ENCODE measurements at regions not wholly inside any gene's neighbourhood (a gene's known extent, or its start where the extent isn't known, plus 50 kb on each side); places are given as distances from the start of the nearest gene placed in this dataset.
"Not testable (repeated sequence)": the region's sequence is repeated elsewhere in the genome, so short reads cannot be mapped to it uniquely, and the experiment has no call there.

DNA sequence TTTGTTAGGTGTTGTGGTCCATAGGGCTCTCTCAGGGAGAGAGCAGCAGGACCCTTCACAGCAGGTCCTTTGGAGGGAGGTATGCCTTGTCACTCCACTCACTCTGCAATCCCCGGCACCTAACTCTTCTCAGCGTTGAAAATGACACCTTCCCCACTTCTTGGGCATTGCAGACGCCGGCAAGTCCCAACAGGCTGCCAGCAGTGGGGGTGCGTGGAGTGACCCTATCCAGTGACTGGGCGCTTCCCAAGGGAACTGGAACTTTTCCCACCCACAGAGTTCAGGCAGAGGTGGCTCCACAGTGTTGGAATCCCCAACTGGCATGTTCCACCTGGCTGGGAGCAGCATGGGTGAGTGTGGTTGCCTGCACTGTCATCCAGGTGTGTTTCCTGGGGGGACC is 705.1 kb upstream of the FRG1 start:
- TF ChIP-seq, protein P1, sequence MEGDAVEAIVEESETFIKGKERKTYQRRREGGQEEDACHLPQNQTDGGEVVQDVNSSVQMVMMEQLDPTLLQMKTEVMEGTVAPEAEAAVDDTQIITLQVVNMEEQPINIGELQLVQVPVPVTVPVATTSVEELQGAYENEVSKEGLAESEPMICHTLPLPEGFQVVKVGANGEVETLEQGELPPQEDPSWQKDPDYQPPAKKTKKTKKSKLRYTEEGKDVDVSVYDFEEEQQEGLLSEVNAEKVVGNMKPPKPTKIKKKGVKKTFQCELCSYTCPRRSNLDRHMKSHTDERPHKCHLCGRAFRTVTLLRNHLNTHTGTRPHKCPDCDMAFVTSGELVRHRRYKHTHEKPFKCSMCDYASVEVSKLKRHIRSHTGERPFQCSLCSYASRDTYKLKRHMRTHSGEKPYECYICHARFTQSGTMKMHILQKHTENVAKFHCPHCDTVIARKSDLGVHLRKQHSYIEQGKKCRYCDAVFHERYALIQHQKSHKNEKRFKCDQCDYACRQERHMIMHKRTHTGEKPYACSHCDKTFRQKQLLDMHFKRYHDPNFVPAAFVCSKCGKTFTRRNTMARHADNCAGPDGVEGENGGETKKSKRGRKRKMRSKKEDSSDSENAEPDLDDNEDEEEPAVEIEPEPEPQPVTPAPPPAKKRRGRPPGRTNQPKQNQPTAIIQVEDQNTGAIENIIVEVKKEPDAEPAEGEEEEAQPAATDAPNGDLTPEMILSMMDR (IDR thresholded peaks at IDR 0.05; ENCODE audit: low read depth, low read length), result no peak
- no peak overlapping the region for H3K4me3 ChIP-seq (ENCODE audit: low read depth, low read length)

DNA sequence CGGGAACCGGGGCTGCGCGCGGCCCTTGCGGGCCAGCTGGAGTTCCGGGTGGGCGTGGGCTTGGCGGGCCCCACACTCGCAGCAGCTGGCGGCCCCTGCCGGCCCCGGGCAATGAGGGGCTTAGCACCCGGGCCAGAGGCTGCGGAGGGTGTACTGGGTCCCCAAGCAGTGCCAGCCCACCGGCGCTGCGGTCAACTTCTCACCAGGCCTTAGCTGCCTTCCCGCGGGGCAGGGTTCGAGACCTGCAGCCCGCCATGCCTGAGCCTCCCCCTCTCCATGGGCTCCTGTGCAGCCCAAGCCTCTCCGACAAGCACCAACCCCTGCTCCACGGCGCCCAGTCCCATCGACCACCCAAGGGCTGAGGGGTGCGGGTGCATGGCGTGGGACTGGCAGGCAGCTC is 704.4 kb upstream of the FRG1 start:
- not testable (repeated sequence) for H3K4me3 ChIP-seq (ENCODE audit: low read depth, low read length)

DNA sequence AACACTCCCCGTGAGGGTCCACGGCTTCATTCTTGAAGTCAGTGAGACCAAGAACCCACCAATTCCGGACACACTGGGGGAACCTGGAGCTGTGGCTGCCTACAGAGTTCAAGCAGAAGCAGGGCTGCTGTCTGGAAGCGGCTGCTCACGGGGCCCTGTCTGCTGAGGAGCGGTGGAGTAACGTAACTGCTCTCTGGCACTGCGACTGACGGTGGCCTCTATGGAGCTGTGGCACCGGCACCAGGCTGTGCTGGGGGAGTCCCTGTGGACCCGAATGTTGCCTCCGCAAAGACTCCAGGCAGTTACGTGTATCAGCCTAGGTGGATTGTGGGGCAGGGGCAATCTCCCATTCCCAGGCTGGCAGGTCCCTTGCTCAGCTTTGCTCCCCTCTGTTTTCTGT is 703.3 kb upstream of the FRG1 start:
- TF ChIP-seq, protein P1 (IDR thresholded peaks at IDR 0.05; ENCODE audit: low read depth, low read length), result no peak
- H3K4me3 ChIP-seq (ENCODE audit: low read depth, low read length), result no peak overlapping the region

GRCh38 chr4:189255636-189256035 is 685.0 kb upstream of the FRG1 start:
- TF ChIP-seq, protein P1 (IDR thresholded peaks at IDR 0.05; ENCODE audit: low read depth, low read length), result no peak
- H3K4me3 ChIP-seq (ENCODE audit: low read depth, low read length), result no peak overlapping the region

DNA sequence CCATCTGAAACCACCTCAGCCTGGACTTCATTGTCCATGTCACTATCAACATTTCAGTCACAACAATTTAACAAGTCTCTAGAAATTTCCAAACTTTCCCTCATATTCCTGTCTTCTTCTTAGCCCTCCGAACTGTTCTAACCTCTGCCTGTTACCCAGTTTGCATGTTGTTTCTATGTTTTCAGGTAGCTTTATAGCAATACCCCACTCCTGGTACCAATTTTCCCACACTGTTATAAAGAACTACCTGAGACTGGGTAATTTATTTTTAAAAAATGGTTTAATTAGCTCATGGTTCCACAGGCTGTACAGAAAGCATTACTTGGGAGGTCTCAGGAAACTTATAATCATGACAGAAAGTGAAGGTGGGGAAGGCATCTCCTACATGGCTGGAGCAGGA is 679.2 kb upstream of the FRG1 start:
- no peak overlapping the region for H3K4me3 ChIP-seq (ENCODE audit: low read depth, low read length)
- TF ChIP-seq, protein P1 (IDR thresholded peaks at IDR 0.05; ENCODE audit: low read depth, low read length), result no peak

GRCh38 chr4:189265515-189265914 is 675.2 kb upstream of the FRG1 start:
- H3K4me3 ChIP-seq (ENCODE audit: low read depth, low read length), result no peak overlapping the region
- TF ChIP-seq, protein P1 (IDR thresholded peaks at IDR 0.05; ENCODE audit: low read depth, low read length), result no peak

DNA sequence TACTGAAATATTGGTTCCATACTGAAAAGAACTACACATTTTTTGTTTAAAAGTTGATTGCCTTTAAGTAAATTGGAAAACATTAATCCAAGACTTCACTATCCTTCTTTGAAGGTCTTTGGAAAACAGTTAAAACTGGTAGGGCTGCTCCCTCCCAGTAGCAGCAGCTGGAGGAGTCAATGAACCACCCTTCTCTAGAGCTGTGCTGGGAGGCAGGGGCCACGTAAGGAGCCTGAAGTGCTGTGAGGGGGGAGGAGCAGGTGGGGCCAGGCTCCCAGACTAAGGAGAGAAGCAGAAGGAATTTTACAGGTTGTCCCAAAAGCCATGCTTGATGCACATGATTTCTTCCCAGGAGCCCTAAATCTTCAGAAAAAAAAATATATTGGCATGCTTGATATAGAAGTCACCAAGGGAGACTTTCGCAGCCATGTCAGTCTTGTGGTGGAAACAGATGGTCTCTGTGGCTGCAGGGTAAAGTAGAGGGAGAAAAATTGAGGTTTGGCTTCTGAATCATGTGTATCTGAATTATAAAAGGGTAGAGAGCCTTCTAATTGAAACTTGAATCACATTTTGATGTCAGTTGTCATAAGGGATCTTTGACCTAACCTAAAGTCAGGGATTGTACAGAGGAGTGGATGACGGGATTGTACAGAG is 673.2 kb upstream of the FRG1 start:
- TF ChIP-seq, protein P1 (IDR thresholded peaks at IDR 0.05; ENCODE audit: low read depth, low read length), result no peak

DNA sequence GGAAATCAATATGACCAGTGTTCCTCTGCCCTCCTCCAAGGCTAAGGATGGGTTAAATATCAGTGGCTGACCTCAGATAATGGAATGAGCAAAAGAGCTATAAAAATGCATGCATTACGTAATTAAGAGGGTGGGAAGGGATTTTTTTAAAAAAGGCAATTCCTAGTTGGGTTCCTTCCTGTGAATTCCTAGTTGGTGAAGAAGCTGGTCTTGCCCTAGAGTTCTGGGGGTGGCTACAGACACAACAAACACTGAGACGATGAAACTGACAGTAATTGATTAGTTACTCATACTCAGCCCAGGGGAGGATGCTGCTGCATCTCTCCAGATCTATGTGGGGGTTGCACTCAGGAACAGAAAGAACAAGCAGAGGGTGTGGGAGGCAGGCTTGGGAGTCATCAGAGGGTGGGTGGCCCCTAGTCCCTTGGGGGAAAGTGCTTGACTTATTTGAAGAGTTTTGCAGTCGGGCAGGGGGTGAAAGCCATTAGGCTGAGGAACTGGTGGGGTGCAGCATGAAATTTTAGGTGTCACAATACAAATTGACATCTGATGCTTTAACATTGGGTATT is 662.0 kb upstream of the FRG1 start:
- TF ChIP-seq, protein P1 (IDR thresholded peaks at IDR 0.05; ENCODE audit: low read depth, low read length), result no peak
- H3K4me3 ChIP-seq (ENCODE audit: low read depth, low read length), result no peak overlapping the region

More for the DNA sequence above, 673.2 kb upstream of the FRG1 start:
- no peak overlapping the region for H3K4me3 ChIP-seq (ENCODE audit: low read depth, low read length)

Data from WI38 (cell line).